ENCODE measurements at regions not wholly inside any gene's neighbourhood (a gene's known extent, or its start where the extent isn't known, plus 50 kb on each side); places are given as distances from the start of the nearest gene placed in this dataset.

DNA sequence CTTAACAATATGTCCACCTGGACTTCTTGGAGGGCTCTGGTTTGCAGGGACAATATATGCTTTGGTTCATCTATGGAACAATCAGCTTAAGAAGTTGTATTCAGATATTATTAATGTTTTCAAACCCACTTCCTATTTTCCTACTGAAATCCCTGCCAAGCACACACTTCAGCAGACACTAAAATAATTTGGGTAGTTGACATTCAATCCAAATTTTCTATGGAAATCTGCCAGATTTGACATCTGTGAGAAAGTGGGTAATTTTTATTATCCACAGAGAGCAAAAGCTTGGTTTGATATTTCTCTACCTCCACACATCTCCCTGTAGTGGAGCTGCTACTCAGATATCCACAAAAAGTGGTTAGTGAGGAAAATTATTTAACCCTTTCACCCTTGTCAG, 378.8 kb upstream of the SOX5 start:
- BruUV-seq (replicated peaks), result no TSS peak
- CTCF ChIA-PET, result no interaction called here

DNA sequence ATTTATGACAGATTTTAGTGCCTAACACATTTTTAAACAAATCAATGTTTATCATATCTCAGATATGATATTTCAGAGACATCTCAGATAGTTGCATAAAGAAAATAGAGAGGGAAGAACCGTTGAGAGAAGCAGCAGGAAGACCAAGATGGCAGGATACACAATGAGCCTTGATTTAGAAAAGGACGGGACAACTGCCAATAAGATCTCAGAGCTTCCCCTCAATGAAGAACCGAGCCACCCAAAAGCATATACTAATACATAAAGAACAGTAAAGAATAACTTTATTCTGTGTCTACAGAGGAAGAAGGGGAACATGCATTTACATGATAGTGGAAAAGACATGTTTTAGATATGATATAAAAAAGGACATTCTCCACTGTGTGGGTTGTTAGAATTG, 375.9 kb upstream of the SOX5 start:
- BruUV-seq (replicated peaks), result no TSS peak
- ChIA-PET CTCF (no interaction called here), POLR2A (no interaction called here)
- in situ Hi-C loops (cut with HindIII; ENCODE audit: low pct_unique_long_range_greater_than_20kb, low sequenced_read_pairs) (no loop called here), intact Hi-C loops (cut with micrococcal nuclease; ENCODE audit: unreplicated experiment) (no loop called here)
- no peak for ATAC-seq
- Histone ChIP-seq H3K27ac (ENCODE audit: low read length) (no peak overlapping the region), H3K36me3 (ENCODE audit: control insufficient read depth, insufficient read depth, low read length) (no peaks in the 10 kb centered on the region), H3K27me3 (ENCODE audit: control insufficient read depth, insufficient read depth, low read length) (no peaks in the 10 kb centered on the region), H3K9me3 (ENCODE audit: control insufficient read depth, insufficient read depth, low read depth, low read length) (no peaks in the 10 kb centered on the region), H3K4me3 (ENCODE audit: low read depth in 2 of 2, low read length in 2 of 2) (no peak overlapping the region), H3K4me1 (ENCODE audit: control insufficient read depth, insufficient read depth, low read length) (no peaks in the 10 kb centered on the region)
- TF ChIP-seq REST (IDR thresholded peaks at IDR 0.05; ENCODE audit: insufficient read depth in 1 of 2, low read depth in 2 of 2, low read length in 1 of 2), result no peak
- TF ChIP-seq, protein P1, sequence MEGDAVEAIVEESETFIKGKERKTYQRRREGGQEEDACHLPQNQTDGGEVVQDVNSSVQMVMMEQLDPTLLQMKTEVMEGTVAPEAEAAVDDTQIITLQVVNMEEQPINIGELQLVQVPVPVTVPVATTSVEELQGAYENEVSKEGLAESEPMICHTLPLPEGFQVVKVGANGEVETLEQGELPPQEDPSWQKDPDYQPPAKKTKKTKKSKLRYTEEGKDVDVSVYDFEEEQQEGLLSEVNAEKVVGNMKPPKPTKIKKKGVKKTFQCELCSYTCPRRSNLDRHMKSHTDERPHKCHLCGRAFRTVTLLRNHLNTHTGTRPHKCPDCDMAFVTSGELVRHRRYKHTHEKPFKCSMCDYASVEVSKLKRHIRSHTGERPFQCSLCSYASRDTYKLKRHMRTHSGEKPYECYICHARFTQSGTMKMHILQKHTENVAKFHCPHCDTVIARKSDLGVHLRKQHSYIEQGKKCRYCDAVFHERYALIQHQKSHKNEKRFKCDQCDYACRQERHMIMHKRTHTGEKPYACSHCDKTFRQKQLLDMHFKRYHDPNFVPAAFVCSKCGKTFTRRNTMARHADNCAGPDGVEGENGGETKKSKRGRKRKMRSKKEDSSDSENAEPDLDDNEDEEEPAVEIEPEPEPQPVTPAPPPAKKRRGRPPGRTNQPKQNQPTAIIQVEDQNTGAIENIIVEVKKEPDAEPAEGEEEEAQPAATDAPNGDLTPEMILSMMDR (IDR thresholded peaks at IDR 0.05), result no peak
- DNase-seq (ENCODE audit: low read depth, low spot score), result no peak

More for the DNA sequence above, 378.8 kb upstream of the SOX5 start:
- Histone ChIP-seq H3K9me3 (ENCODE audit: control insufficient read depth, insufficient read depth, low read depth, low read length) (no peaks in the 10 kb centered on the region), H3K4me1 (ENCODE audit: control insufficient read depth, insufficient read depth, low read length) (no peaks in the 10 kb centered on the region), H3K36me3 (ENCODE audit: control insufficient read depth, insufficient read depth, low read length) (no peaks in the 10 kb centered on the region), H3K27me3 (ENCODE audit: control insufficient read depth, insufficient read depth, low read length) (no peaks in the 10 kb centered on the region), H3K4me3 (ENCODE audit: low read depth in 2 of 2, low read length in 2 of 2) (no peak overlapping the region), H3K27ac (ENCODE audit: low read length) (no peak overlapping the region)
- POLR2A ChIA-PET, result no interaction called here
- in situ Hi-C loops (cut with HindIII; ENCODE audit: low pct_unique_long_range_greater_than_20kb, low sequenced_read_pairs) (no loop called here), intact Hi-C loops (cut with micrococcal nuclease; ENCODE audit: unreplicated experiment) (no loop called here)
- DNase-seq (ENCODE audit: low read depth, low spot score), result no peak
- TF ChIP-seq TCF7L2 (IDR thresholded peaks at IDR 0.05; ENCODE audit: low read depth, low read length), result no peak
- no peak for TF ChIP-seq POLR2AphosphoS5 (IDR thresholded peaks at IDR 0.05; ENCODE audit: low read depth, low read length)
- no peak for TF ChIP-seq SIN3A (IDR thresholded peaks at IDR 0.05; ENCODE audit: borderline replicate concordance, insufficient read depth, low read depth, low read length)
- TF ChIP-seq REST (IDR thresholded peaks at IDR 0.05; ENCODE audit: insufficient read depth in 1 of 2, low read depth in 2 of 2, low read length in 1 of 2), result no peak
- TF ChIP-seq, protein P1 (IDR thresholded peaks at IDR 0.05), result no peak
- no peak for ATAC-seq

Data from Panc1 (cell line).